BJ (cell line): ENCODE measurements at regions not wholly inside any gene's neighbourhood (a gene's known extent, or its start where the extent isn't known, plus 50 kb on each side); places are given as distances from the start of the nearest gene placed in this dataset.
A peak's percentile ranks its signal among the peaks of the same experiment; 100 is the strongest.

Experiments
- CTCF ChIA-PET: fragments of 350-600 bp; formaldehyde crosslinking; extraction: SDS; loops from one replicate; lab custom pipeline; 2021; ENCODE audit warnings: antibody characterized with exemption, inconsistent platforms; lab: Yijun Ruan, JAX
- POLR2A ChIA-PET: fragments of 300-600 bp; sonication (Branson Sonifier 250); formaldehyde crosslinking; extraction: SDS; loops from one replicate; lab custom pipeline; 2021; ENCODE audit warnings: antibody characterized with exemption; lab: Charles Lee
- DNase-seq: peaks from one replicate; pipeline ENCODE4 v3.0.0-alpha.2; 2011; ENCODE audit warnings: low read depth
- H3K27me3 ChIP-seq: 2 replicates; pipeline ENCODE4 v1.6.0; 2011; ENCODE audit warnings: low read length; ENCODE audit not compliant: control insufficient read depth, insufficient read depth
- H3K36me3 ChIP-seq: 2 replicates; pipeline ENCODE4 v1.5.1; 2011; ENCODE audit warnings: low read length; ENCODE audit not compliant: control insufficient read depth, insufficient read depth
- H3K4me3 ChIP-seq: 2 replicates; pipeline ENCODE4 v1.5.1; 2011; ENCODE audit warnings: low read depth, mild to moderate bottlenecking, control low read depth, low read length
- CTCF ChIP-seq: IDR thresholded peaks from 2 replicates; pipeline ENCODE4 v1.5.1; 2011; ENCODE audit warnings: low read depth, mild to moderate bottlenecking, control low read depth, inconsistent platforms, low read length, moderate library complexity; ENCODE audit not compliant: insufficient read depth

- no peak for TF ChIP-seq CTCF
- POLR2A ChIA-PET: no interaction called here
- CTCF ChIA-PET: interaction anchor here (1.0 to 1.8 kb wide), 2 partner anchors 46 to 80 kb away, joined by 3 to 4 read pairs; no protein-coding TSS in a partner anchor
- Histone ChIP-seq H3K27me3 (no peaks in the 10 kb centered on the region), H3K4me3 (no peak overlapping the region), H3K36me3 (no peaks in the 10 kb centered on the region)
- peak; percentile 21 for DNase-seq
These were observed 697.2 kb downstream of the ETS1 start for GRCh38 chr11:127890030-127890615.

- Histone ChIP-seq H3K27me3 (peaks cover 2% of the 10 kb centered on the region; the same call in 1 of the 2 replicates), H3K4me3 (no peak overlapping the region), H3K36me3 (no peaks in the 10 kb centered on the region)
- no peak for TF ChIP-seq CTCF
- no peak for DNase-seq
- CTCF ChIA-PET: interaction anchor here (0.6 to 2.1 kb wide), 2 partner anchors 45 to 759 kb away, joined by 3 to 7 read pairs; no protein-coding TSS in a partner anchor
- POLR2A ChIA-PET: no interaction called here
These were observed 699.0 kb downstream of the ETS1 start for GRCh38 chr11:127888386-127888785.

GRCh38 chr11:127875131-127875530, 712.2 kb downstream of the ETS1 start:
- DNase-seq: no peak
- no peaks in the 10 kb centered on the region for H3K36me3 ChIP-seq
- POLR2A ChIA-PET: no interaction called here
- CTCF ChIA-PET: interaction anchor here (0.6 to 1.2 kb wide), 2 partner anchors 145 to 147 kb away, joined by 3 read pairs; no protein-coding TSS in a partner anchor
- peaks cover 2% of the 10 kb centered on the region; the same call in 1 of the 2 replicates for H3K27me3 ChIP-seq
- no peak overlapping the region for H3K4me3 ChIP-seq
- TF ChIP-seq CTCF: no peak

GRCh38 chr11:127873478-127873877, 713.9 kb downstream of the ETS1 start:
- Histone ChIP-seq H3K36me3 (no peaks in the 10 kb centered on the region), H3K27me3 (peaks cover 2% of the 10 kb centered on the region; the same call in 1 of the 2 replicates), H3K4me3 (no peak overlapping the region)
- ChIA-PET CTCF (no interaction called here), POLR2A (no interaction called here)
- DNase-seq: no peak
- TF ChIP-seq CTCF: no peak

GRCh38 chr11:127866109-127866508, 721.2 kb downstream of the ETS1 start:
- no peak for TF ChIP-seq CTCF
- Histone ChIP-seq H3K36me3 (no peaks in the 10 kb centered on the region), H3K4me3 (no peak overlapping the region), H3K27me3 (no peaks in the 10 kb centered on the region)
- DNase-seq: no peak
- POLR2A ChIA-PET: no interaction called here
- CTCF ChIA-PET: interaction anchor here (1.0 to 1.1 kb wide), 3 partner anchors 9 to 155 kb away, joined by 3 read pairs; no protein-coding TSS in a partner anchor
